ACC112 (cell line): ENCODE measurements at regions not wholly inside any gene's neighbourhood (a gene's known extent, or its start where the extent isn't known, plus 50 kb on each side); places are given as distances from the start of the nearest gene placed in this dataset.

Experiments
- H2AFZ ChIP-seq: fragments of 200-600 bp; sonication (generic); one replicate; pipeline ENCODE4 v1.6.0; 2017; ENCODE audit warnings: antibody characterized with exemption, low read length; ENCODE audit not compliant: unreplicated experiment
- H3K27ac ChIP-seq: fragments of 200-600 bp; sonication (generic); 2 replicates; pipeline ENCODE4 v1.5.1; 2014; ENCODE audit warnings: low read depth, mild to moderate bottlenecking, antibody characterized with exemption, low read length, moderate library complexity
- H3K27me3 ChIP-seq: fragments of 200-600 bp; sonication (generic); 2 replicates; pipeline ENCODE4 v1.6.1; 2014; ENCODE audit warnings: mild to moderate bottlenecking, antibody characterized with exemption, low read length, moderate library complexity, mixed read lengths; ENCODE audit not compliant: insufficient read depth
- H3K36me3 ChIP-seq: fragments of 200-600 bp; sonication (generic); 2 replicates; pipeline ENCODE4 v1.6.1; 2016; ENCODE audit warnings: mild to moderate bottlenecking, antibody characterized with exemption, low read length, moderate library complexity, mixed read lengths; ENCODE audit not compliant: insufficient read depth
- H3K4me1 ChIP-seq: fragments of 200-600 bp; sonication (generic); one replicate; pipeline ENCODE4 v1.6.1; 2016; ENCODE audit warnings: low read length, mixed read lengths; ENCODE audit not compliant: insufficient read depth, unreplicated experiment, control insufficient read depth
- H3K4me3 ChIP-seq: fragments of 200-600 bp; sonication (generic); 2 replicates; pipeline ENCODE4 v1.5.1; 2014; ENCODE audit warnings: mild to moderate bottlenecking, low read depth, low read length
- H3K79me2 ChIP-seq: fragments of 200-600 bp; sonication (generic); one replicate; pipeline ENCODE4 v1.6.0; 2016; ENCODE audit warnings: low read length; ENCODE audit not compliant: control insufficient read depth, unreplicated experiment, insufficient read depth

DNA sequence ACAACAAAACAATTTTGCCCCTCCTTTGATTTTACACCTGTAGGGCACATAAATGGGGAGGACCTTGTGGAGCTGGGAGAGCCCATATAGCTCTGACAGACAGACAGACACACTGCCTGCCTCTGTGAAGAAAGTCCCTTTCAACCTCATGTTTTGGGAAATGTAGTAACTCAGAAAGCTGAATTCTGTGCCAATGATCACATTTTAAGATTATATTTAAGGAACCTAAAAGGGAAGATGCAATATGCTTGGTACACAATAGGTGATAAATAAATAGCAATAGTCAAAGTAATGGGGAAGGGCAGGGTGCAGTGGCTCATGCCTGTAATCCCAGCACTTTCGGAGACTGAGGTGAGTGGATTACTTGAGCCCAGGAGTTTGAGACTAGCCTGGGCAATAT lies 446.4 kb upstream of the ID2 start:
- H3K36me3 ChIP-seq = no peaks in the 10 kb centered on the region
- no peaks in the 10 kb centered on the region for H3K27me3 ChIP-seq
- H3K27ac ChIP-seq = no peak overlapping the region
- H3K4me3 ChIP-seq = no peak overlapping the region
- no peaks in the 10 kb centered on the region for H3K4me1 ChIP-seq
- no peaks in the 10 kb centered on the region for H3K79me2 ChIP-seq
- H2AFZ ChIP-seq = no peak overlapping the region

DNA sequence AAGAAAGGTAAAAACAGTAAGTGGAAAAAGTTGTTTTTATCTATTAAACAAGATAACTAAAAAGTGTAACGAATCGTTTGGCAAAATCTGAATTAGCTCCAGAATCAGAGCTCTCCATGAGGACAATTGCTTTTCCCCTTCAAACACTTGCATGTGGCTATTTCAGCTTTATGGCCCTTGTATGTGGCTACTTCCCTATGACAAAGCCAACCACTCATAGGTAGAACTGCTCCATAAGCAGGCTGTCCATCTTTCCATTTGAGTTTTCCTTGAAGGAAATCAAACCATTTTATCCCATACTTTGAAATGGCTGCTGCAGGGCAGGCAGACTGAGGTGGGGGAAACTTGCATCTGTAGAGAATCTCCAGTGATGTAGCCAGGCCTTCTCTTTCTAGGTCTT lies 445.5 kb upstream of the ID2 start:
- Histone ChIP-seq H3K4me3 (no peak overlapping the region), H3K27me3 (no peaks in the 10 kb centered on the region), H3K4me1 (no peaks in the 10 kb centered on the region), H3K36me3 (no peaks in the 10 kb centered on the region), H2AFZ (no peak overlapping the region), H3K79me2 (no peaks in the 10 kb centered on the region), H3K27ac (no peak overlapping the region)

GRCh38 chr2:8238521-8239230 lies 443.2 kb upstream of the ID2 start:
- Histone ChIP-seq H3K79me2 (no peaks in the 10 kb centered on the region), H3K4me1 (no peaks in the 10 kb centered on the region), H3K4me3 (no peak overlapping the region), H3K27ac (no peak overlapping the region), H3K27me3 (no peaks in the 10 kb centered on the region), H3K36me3 (no peaks in the 10 kb centered on the region), H2AFZ (no peak overlapping the region)

DNA sequence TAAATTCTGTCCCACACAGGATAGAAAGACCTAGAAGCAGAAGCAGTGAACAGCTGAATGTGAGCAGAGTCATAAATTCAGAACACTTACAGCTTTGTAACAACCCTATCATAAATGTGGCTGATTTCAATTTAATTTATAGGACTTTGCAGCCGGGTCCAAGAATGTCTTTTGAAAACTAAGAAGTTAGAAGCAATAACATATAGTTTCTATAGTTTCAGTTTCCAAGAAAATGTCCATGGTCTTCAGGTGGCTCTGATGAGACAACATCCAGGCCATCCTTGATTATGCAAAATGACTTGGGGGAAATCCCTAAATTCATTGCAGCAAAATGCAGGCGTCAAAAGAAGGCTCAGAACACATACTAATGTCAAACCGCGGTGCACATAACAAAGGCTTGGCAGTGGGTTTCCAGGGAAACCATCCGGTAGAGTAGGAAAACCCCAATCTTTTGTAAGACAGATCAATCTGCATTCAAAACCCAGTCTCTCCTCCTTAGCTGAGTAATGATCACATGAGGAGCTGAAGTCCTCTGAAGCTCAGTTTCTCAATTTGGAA lies 442.2 kb upstream of the ID2 start:
- H3K79me2 ChIP-seq = no peaks in the 10 kb centered on the region
- H3K4me3 ChIP-seq = no peak overlapping the region
- no peaks in the 10 kb centered on the region for H3K36me3 ChIP-seq
- H3K27ac ChIP-seq = no peak overlapping the region
- H3K4me1 ChIP-seq = no peaks in the 10 kb centered on the region
- no peak overlapping the region for H2AFZ ChIP-seq
- no peaks in the 10 kb centered on the region for H3K27me3 ChIP-seq

DNA sequence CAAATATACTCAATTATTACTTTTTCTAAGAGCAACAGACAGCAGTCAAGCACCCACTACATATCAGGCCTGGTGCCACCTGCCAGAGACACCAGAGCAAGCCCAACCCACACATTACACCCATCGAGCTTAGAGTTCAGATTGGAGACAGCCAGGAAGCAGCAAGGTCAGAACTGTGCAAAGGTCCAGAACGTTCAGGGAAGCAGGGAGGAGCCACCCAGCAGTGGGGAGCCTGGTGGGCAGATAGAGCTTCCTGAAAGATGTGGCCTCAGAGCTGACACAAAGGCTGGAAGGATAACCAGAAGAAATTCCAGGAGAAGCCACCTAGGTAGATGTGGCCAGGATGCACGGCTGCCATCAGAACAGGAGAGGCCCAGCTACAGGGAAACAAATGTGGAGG lies 440.5 kb upstream of the ID2 start:
- Histone ChIP-seq H3K27ac (no peak overlapping the region), H3K27me3 (no peaks in the 10 kb centered on the region), H3K4me3 (no peak overlapping the region), H3K4me1 (no peaks in the 10 kb centered on the region), H3K79me2 (no peaks in the 10 kb centered on the region), H2AFZ (no peak overlapping the region), H3K36me3 (no peaks in the 10 kb centered on the region)

- H3K27me3 ChIP-seq = no peaks in the 10 kb centered on the region
- H3K36me3 ChIP-seq = no peaks in the 10 kb centered on the region
- H3K4me1 ChIP-seq = no peaks in the 10 kb centered on the region
- H3K79me2 ChIP-seq = no peaks in the 10 kb centered on the region
- H3K4me3 ChIP-seq = no peak overlapping the region
- H3K27ac ChIP-seq = no peak overlapping the region
- no peak overlapping the region for H2AFZ ChIP-seq
Observed at GRCh38 chr2:8242739-8243138, 439.1 kb upstream of the ID2 start.

GRCh38 chr2:8243748-8244400 lies 438.0 kb upstream of the ID2 start:
- no peaks in the 10 kb centered on the region for H3K27me3 ChIP-seq
- H2AFZ ChIP-seq = no peak overlapping the region
- H3K79me2 ChIP-seq = no peaks in the 10 kb centered on the region
- no peaks in the 10 kb centered on the region for H3K36me3 ChIP-seq
- no peak overlapping the region for H3K4me3 ChIP-seq
- H3K27ac ChIP-seq = no peak overlapping the region
- peaks cover 3% of the 10 kb centered on the region for H3K4me1 ChIP-seq

DNA sequence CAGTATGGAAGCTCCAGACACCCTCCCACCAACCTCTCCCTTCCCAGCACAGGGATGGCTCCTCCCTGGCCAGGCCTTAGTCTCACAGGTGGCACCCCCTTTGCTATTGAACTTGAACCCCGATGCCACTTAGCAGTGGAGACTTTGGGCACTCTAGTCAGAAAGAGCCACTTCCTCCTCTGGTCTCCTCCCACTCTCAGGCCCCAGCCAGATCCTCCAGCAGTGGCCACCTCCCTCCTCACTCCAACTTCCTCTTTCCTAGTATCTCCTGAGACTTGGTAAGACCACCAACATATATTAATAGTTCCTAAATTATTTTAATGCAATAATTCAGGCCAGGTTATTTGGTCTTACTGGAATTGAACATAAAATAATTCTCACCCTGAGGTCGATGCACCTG lies 437.2 kb upstream of the ID2 start:
- Histone ChIP-seq H3K79me2 (no peaks in the 10 kb centered on the region), H3K4me3 (no peak overlapping the region), H3K36me3 (no peaks in the 10 kb centered on the region), H3K27ac (no peak overlapping the region), H2AFZ (no peak overlapping the region), H3K27me3 (no peaks in the 10 kb centered on the region), H3K4me1 (peaks cover 3% of the 10 kb centered on the region)

GRCh38 chr2:8246137-8246536 lies 435.7 kb upstream of the ID2 start:
- Histone ChIP-seq H3K27me3 (no peaks in the 10 kb centered on the region), H3K27ac (no peak overlapping the region), H3K79me2 (no peaks in the 10 kb centered on the region), H3K36me3 (no peaks in the 10 kb centered on the region), H3K4me3 (no peak overlapping the region), H2AFZ (no peak overlapping the region), H3K4me1 (peaks cover 3% of the 10 kb centered on the region)

DNA sequence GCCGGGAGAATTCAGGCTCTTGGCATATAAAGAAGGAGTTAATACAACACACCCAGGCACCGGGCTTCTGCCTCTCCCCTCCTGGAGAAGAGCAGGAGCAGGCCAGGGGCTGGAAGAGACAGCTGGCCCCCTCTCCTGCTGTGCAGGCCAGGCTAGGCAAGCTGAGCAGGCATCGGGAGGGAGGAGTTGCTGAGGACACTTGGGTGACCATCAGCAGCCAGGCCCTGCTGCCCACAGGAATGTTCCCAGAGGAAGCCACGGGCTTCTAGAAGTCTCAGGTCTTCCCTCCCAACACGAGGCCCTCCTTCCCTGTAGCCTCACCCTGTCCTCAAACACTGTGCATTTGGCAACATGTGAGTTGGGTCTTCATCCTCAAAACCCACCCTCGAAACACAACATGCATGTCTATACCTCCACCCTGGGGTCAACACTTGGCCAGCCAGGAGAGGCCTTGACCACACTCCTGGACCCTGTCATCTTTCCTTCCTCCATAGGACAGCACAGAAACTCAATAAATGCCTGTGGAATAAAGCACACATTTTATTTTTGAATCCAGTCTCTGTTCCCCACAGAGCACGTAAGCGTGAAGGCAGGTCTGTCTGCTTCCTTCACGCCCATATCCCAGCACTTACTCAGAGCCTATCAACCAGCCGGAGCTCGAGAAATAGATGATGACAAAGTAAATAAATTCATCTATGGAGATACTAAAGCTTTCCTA lies 433.8 kb upstream of the ID2 start:
- Histone ChIP-seq H3K36me3 (no peaks in the 10 kb centered on the region), H2AFZ (no peak overlapping the region), H3K4me3 (no peak overlapping the region; the same call in 1 of the 2 replicates), H3K27me3 (no peaks in the 10 kb centered on the region), H3K79me2 (no peaks in the 10 kb centered on the region), H3K27ac (no peak overlapping the region), H3K4me1 (peaks cover 3% of the 10 kb centered on the region)
